Natural killer cell (primary cell): ENCODE measurements at regions not wholly inside any gene's neighbourhood (a gene's known extent, or its start where the extent isn't known, plus 50 kb on each side); places are given as distances from the start of the nearest gene placed in this dataset.

Source experiments
- ATAC-seq, 3 donors: fragments of 150-1000 bp in 2 of 3; fragments of 200-7000 bp in 1 of 3; cut with Tn5 transposase; 1 replicate in 1 of 3; 2 replicates in 2 of 3; pipeline ENCODE4 v1.10.0; 2021; ENCODE audit warnings: mild to moderate bottlenecking in 2 of 3, moderate library complexity in 2 of 3
- DNase-seq, 2 donors: peaks; one replicate each; pipeline versions ENCODE4 v3.0.0 to v3.0.0-alpha.2; 2013 to 2021; ENCODE audit warnings: mixed read lengths in 1 of 2
- H3K27ac ChIP-seq: one replicate; pipeline ENCODE4 v1.5.1; 2013; ENCODE audit warnings: mild to moderate bottlenecking, low read length
- H3K27me3 ChIP-seq: one replicate; pipeline ENCODE4 v1.6.1; 2013; ENCODE audit warnings: low read length; ENCODE audit not compliant: control insufficient read depth, insufficient read depth
- H3K36me3 ChIP-seq: one replicate; pipeline ENCODE4 v1.6.1; 2013; ENCODE audit warnings: low read length; ENCODE audit not compliant: control insufficient read depth, insufficient read depth
- H3K4me1 ChIP-seq: one replicate; pipeline ENCODE4 v1.6.1; 2013; ENCODE audit warnings: low read length; ENCODE audit not compliant: control insufficient read depth, insufficient read depth
- H3K4me3 ChIP-seq: one replicate; pipeline ENCODE4 v1.5.1; 2013; ENCODE audit warnings: low read length
- H3K9me3 ChIP-seq: one replicate; pipeline ENCODE4 v1.6.1; 2013; ENCODE audit warnings: low read length; ENCODE audit not compliant: control insufficient read depth, insufficient read depth
- H3K27ac Mint-ChIP-seq, 2 donors: one replicate each; pipeline ENCODE4 v1.8.0; 2022; ENCODE audit warnings: mild to moderate bottlenecking in 2 of 2, mixed read lengths in 2 of 2, moderate library complexity in 1 of 2
- H3K27me3 Mint-ChIP-seq, 2 donors: one replicate each; pipeline ENCODE4 v1.8.0; 2022; ENCODE audit warnings: low read depth in 2 of 2, mixed read lengths in 2 of 2
- H3K36me3 Mint-ChIP-seq: one replicate; pipeline ENCODE4 v1.8.0; 2022; ENCODE audit warnings: mixed read lengths
- H3K4me1 Mint-ChIP-seq, 2 donors: one replicate each; pipeline ENCODE4 v1.8.0; 2022; ENCODE audit warnings: mixed read lengths in 2 of 2
- H3K4me3 Mint-ChIP-seq: one replicate; pipeline ENCODE4 v1.8.0; 2022; ENCODE audit warnings: mild to moderate bottlenecking, moderate library complexity, mixed read lengths
- H3K9me3 Mint-ChIP-seq, 2 donors: one replicate each; pipeline ENCODE4 v1.8.0; 2022; ENCODE audit warnings: mixed read lengths in 2 of 2
- CTCF ChIP-seq: fragments of 200-600 bp; IDR thresholded peaks from one replicate; pipeline ENCODE4 v1.8.0; 2022; ENCODE audit warnings: antibody characterized with exemption
- WGBS: methylation state at CpG from one replicate; pipeline ENCODE4 v1.1.7; 2013; ENCODE audit warnings: missing lambda C conversion rate; ENCODE audit not compliant: insufficient coverage; 5-methylcytosine and 5-hydroxymethylcytosine counted together
- intact Hi-C: fragments of 100-400 bp; cut with micrococcal nuclease; formaldehyde crosslinking; loops from one replicate; pipeline ENCODE4 v1.14.2; 2022

- intact Hi-C loops: no loop called here
These were observed 1307.8 kb upstream of the TMEFF2 start for GRCh38 chr2:193502363-193503035.

GRCh38 chr2:193496786-193497185, 1302.1 kb upstream of the TMEFF2 start:
- Histone ChIP-seq H3K27me3 (no peaks in the 10 kb centered on the region), H3K36me3 (no peaks in the 10 kb centered on the region), H3K4me1 (no peaks in the 10 kb centered on the region), H3K9me3 (no peaks in the 10 kb centered on the region), H3K4me3 (no peak overlapping the region), H3K27ac (no peak overlapping the region)
- Mint-ChIP-seq H3K36me3 (no peaks in the 10 kb centered on the region), H3K27ac (no peak overlapping the region), H3K4me3 (no peak overlapping the region), H3K9me3 (peaks cover 5 to 13% of the 10 kb centered on the region in 2 donors), H3K4me1 (no peaks in the 10 kb centered on the region), H3K27me3 (no peaks in the 10 kb centered on the region)
- ATAC-seq (no peak), DNase-seq (no peak)
- no peak for TF ChIP-seq CTCF
- intact Hi-C loops: no loop called here
- 94% methylated on average over 2 of the region's 2 CpGs for WGBS

More at GRCh38 chr2:193502363-193503035, 1307.8 kb upstream of the TMEFF2 start:
- no peaks in the 10 kb centered on the region for H3K27me3 ChIP-seq
- WGBS: 87% methylated on average over 42 of the region's 42 CpGs
- no peak overlapping the region for H3K27ac ChIP-seq
- no peak overlapping the region for H3K4me3 ChIP-seq
- H3K4me1 ChIP-seq: no peaks in the 10 kb centered on the region
- H3K27me3 Mint-ChIP-seq: no peaks in the 10 kb centered on the region
- peaks cover 4 to 12% of the 10 kb centered on the region in 2 donors for H3K9me3 Mint-ChIP-seq
- no peak overlapping the region for H3K27ac Mint-ChIP-seq
- no peaks in the 10 kb centered on the region for H3K4me1 Mint-ChIP-seq
- H3K36me3 ChIP-seq: no peaks in the 10 kb centered on the region
- ATAC-seq: no peak
- H3K36me3 Mint-ChIP-seq: no peaks in the 10 kb centered on the region
- no peak overlapping the region for H3K4me3 Mint-ChIP-seq
- no peak for DNase-seq
- no peak for TF ChIP-seq CTCF
- H3K9me3 ChIP-seq: no peaks in the 10 kb centered on the region

GRCh38 chr2:193482557-193482956, 1287.8 kb upstream of the TMEFF2 start:
- Histone ChIP-seq H3K4me1 (no peaks in the 10 kb centered on the region), H3K36me3 (no peaks in the 10 kb centered on the region), H3K27me3 (no peaks in the 10 kb centered on the region), H3K4me3 (no peak overlapping the region), H3K27ac (no peak overlapping the region), H3K9me3 (no peaks in the 10 kb centered on the region)
- Mint-ChIP-seq H3K4me3 (no peak overlapping the region), H3K9me3 (peaks cover 6 to 10% of the 10 kb centered on the region in 2 donors), H3K4me1 (no peaks in the 10 kb centered on the region), H3K27ac (no peak overlapping the region), H3K27me3 (no peaks in the 10 kb centered on the region), H3K36me3 (no peaks in the 10 kb centered on the region)
- DNase-seq: no peak
- no CpG with 5 or more reads among the region's 3 CpGs for WGBS
- intact Hi-C loops: no loop called here
- TF ChIP-seq CTCF: no peak
- no peak for ATAC-seq

- Mint-ChIP-seq H3K4me3 (no peak overlapping the region), H3K27ac (no peak overlapping the region), H3K4me1 (no peaks in the 10 kb centered on the region), H3K36me3 (no peaks in the 10 kb centered on the region), H3K27me3 (no peaks in the 10 kb centered on the region), H3K9me3 (peaks cover 6 to 7% of the 10 kb centered on the region in 2 donors)
- Histone ChIP-seq H3K27me3 (no peaks in the 10 kb centered on the region), H3K36me3 (no peaks in the 10 kb centered on the region), H3K4me1 (no peaks in the 10 kb centered on the region), H3K27ac (no peak overlapping the region), H3K9me3 (no peaks in the 10 kb centered on the region), H3K4me3 (no peak overlapping the region)
- ATAC-seq (no peak), DNase-seq (no peak)
- intact Hi-C loops: no loop called here
- no peak for TF ChIP-seq CTCF
- 85% methylated on average over 1 of the region's 1 CpG for WGBS
These were observed 1285.5 kb upstream of the TMEFF2 start for GRCh38 chr2:193480187-193480586.
